GM12878 (cell line): ENCODE measurements at regions not wholly inside any gene's neighbourhood (a gene's known extent, or its start where the extent isn't known, plus 50 kb on each side); places are given as distances from the start of the nearest gene placed in this dataset.

Experiments used
- ATAC-seq: fragments of 200-7000 bp; cut with Tn5 transposase; 3 replicates; pipeline ENCODE4 v1.9.1; 2020; ENCODE audit warnings: mild to moderate bottlenecking, moderate library complexity
- BruUV-seq: library from RNA; stranded (reverse); fragments of 400-500 nt; replicated peaks from 2 replicates; lab custom pipeline; 2021; lab: Mats Ljungman, UMichigan
- CTCF ChIA-PET: fragments of 300-600 bp; sonication (Branson Sonifier 250); formaldehyde crosslinking; extraction: SDS; loops from one replicate; lab custom pipeline; 2021; ENCODE audit warnings: inconsistent platforms; lab: Yijun Ruan, JAX
- POLR2A ChIA-PET: fragments of 350-600 bp; formaldehyde crosslinking; extraction: SDS; loops from one replicate; lab custom pipeline; 2021; ENCODE audit warnings: inconsistent platforms; lab: Charles Lee
- RAD21 ChIA-PET: fragments of 300-600 bp; sonication (Branson Sonifier 250); formaldehyde crosslinking; loops from one replicate; lab custom pipeline; 2023; ENCODE audit warnings: antibody characterized with exemption; ENCODE audit not compliant: unreplicated experiment; lab: Charles Lee
- SMC1A ChIA-PET: fragments of 300-600 bp; sonication (Branson Sonifier 250); formaldehyde crosslinking; loops from one replicate; lab custom pipeline; 2023; ENCODE audit not compliant: unreplicated experiment, uncharacterized antibody; lab: Charles Lee
- DNase-seq: peaks from one replicate; pipeline ENCODE4 v3.0.0-alpha.2; 2011; ENCODE audit warnings: low read depth, low spot score
- FAIRE-seq: peaks from 3 replicates; lab custom pipeline; 2011; peaks lifted over from hg19 to GRCh38; lab: Jason Lieb, UNC
- H2AFZ ChIP-seq: 2 replicates; pipeline ENCODE4 v1.6.0; 2011; ENCODE audit warnings: low read depth, low read length, control low read depth; ENCODE audit not compliant: control insufficient read depth
- H3K27ac ChIP-seq: 2 replicates; pipeline ENCODE4 v1.5.1; 2011; ENCODE audit warnings: control low read depth; ENCODE audit not compliant: control insufficient read depth, insufficient read depth
- H3K27me3 ChIP-seq, 2 experiments: replicated peaks in 1 of 2; 2 replicates each; pipeline versions ENCODE4 v1.6.0 to v1.6.1; 2011; ENCODE audit warnings: low read length in 1 of 2; ENCODE audit not compliant: control insufficient read depth in 2 of 2, insufficient read depth in 2 of 2
- H3K36me3 ChIP-seq, 2 experiments: 2 replicates each; pipeline ENCODE4 v1.5.1; 2011; ENCODE audit warnings: low read length in 1 of 2; ENCODE audit not compliant: control insufficient read depth in 2 of 2, insufficient read depth in 2 of 2
- H3K4me1 ChIP-seq: 2 replicates; pipeline ENCODE4 v1.6.1; 2011; ENCODE audit warnings: mild to moderate bottlenecking, low read length, moderate library complexity, mixed read lengths; ENCODE audit not compliant: control insufficient read depth, insufficient read depth
- H3K4me2 ChIP-seq: 2 replicates; pipeline ENCODE4 v1.6.0; 2011; ENCODE audit warnings: control low read depth; ENCODE audit not compliant: control insufficient read depth, insufficient read depth
- H3K4me3 ChIP-seq: fragments of 200-600 bp; sonication (generic); 2 replicates; pipeline ENCODE4 v1.5.1; 2016
- H3K79me2 ChIP-seq: 2 replicates; pipeline ENCODE4 v1.6.0; 2011; ENCODE audit warnings: low read length; ENCODE audit not compliant: control insufficient read depth, insufficient read depth
- H3K9ac ChIP-seq: 2 replicates; pipeline ENCODE4 v1.8.0; 2011; ENCODE audit warnings: low read length, control low read depth, mixed read lengths; ENCODE audit not compliant: control insufficient read depth, insufficient read depth
- H3K9me3 ChIP-seq: replicated peaks from 3 replicates; pipeline ENCODE4 v1.5.1; 2011; ENCODE audit warnings: mild to moderate bottlenecking, low read length; ENCODE audit not compliant: control insufficient read depth, insufficient read depth
- H4K20me1 ChIP-seq: 2 replicates; pipeline ENCODE4 v1.6.0; 2011; ENCODE audit not compliant: control insufficient read depth, insufficient read depth
- ASH2L ChIP-seq: fragments of 300-600, 200-600 bp; sonication (generic); IDR thresholded peaks from 2 replicates; pipeline ENCODE4 v1.6.1; 2017; ENCODE audit warnings: low read depth, mild to moderate bottlenecking, borderline replicate concordance
- ATF2 ChIP-seq: IDR thresholded peaks from 2 replicates; pipeline ENCODE4 v1.6.1; 2012; ENCODE audit warnings: low read length, inconsistent platforms
- BHLHE40 ChIP-seq, 2 experiments: fragments of 450-650 bp in 1 of 2; IDR thresholded peaks; 2 replicates each; pipeline ENCODE4 v1.6.1; 2011 to 2017; ENCODE audit warnings: low read depth in 2 of 2, borderline replicate concordance in 1 of 2, improper control_type of control experiment in 1 of 2, low read length in 1 of 2, mild to moderate bottlenecking in 1 of 2
- IRF5 ChIP-seq: fragments of 450-650 bp; IDR thresholded peaks from 2 replicates; pipeline ENCODE4 v1.6.1; 2017; ENCODE audit warnings: borderline replicate concordance
- NRF1 ChIP-seq: conservative IDR thresholded peaks from 2 replicates; pipeline ENCODE4 v1.6.1; 2011; ENCODE audit warnings: mild to moderate bottlenecking, low read depth, low read length, improper control_type of control experiment
- POLR2AphosphoS5 ChIP-seq: IDR thresholded peaks from 2 replicates; pipeline ENCODE4 v1.6.1; 2011; ENCODE audit warnings: mild to moderate bottlenecking, low read length, inconsistent platforms
- RCOR1 ChIP-seq: conservative IDR thresholded peaks from 2 replicates; pipeline ENCODE4 v1.6.1; 2012; ENCODE audit warnings: low read depth, low read length, improper control_type of control experiment
- REST ChIP-seq: IDR thresholded peaks from 2 replicates; pipeline ENCODE4 v1.6.1; 2012; ENCODE audit warnings: mild to moderate bottlenecking, low read depth, low read length
- SMARCA5 ChIP-seq: fragments of 450-650 bp; IDR thresholded peaks from 2 replicates; pipeline ENCODE4 v1.6.1; 2017; ENCODE audit warnings: mild to moderate bottlenecking
- SREBF2 ChIP-seq: IDR thresholded peaks from 2 replicates; pipeline ENCODE4 v1.6.1; 2012; ENCODE audit warnings: mild to moderate bottlenecking, low read length
- TBL1XR1 ChIP-seq: IDR thresholded peaks from 2 replicates; pipeline ENCODE4 v1.6.1; 2012; ENCODE audit warnings: low read depth, low read length, improper control_type of control experiment
- ZNF274 ChIP-seq: IDR thresholded peaks from one replicate; pipeline ENCODE4 v1.8.0; 2011; ENCODE audit not compliant: insufficient read length, insufficient read depth
- WGBS: methylation state at CpG from one replicate; pipeline ENCODE4 v1.1.6; 2016; ENCODE audit warnings: low lambda C conversion rate; ENCODE audit not compliant: insufficient replicate concordance, insufficient coverage; ENCODE audit errors: missing lambda C conversion rate; 5-methylcytosine and 5-hydroxymethylcytosine counted together
- in situ Hi-C: fragments of 300-500 bp; cut with MboI; formaldehyde crosslinking; loops from 9 replicates; pipeline ENCODE4 v1.14.3; 2018; ENCODE audit warnings: mixed read lengths
- intact Hi-C: fragments of 100-400 bp; cut with micrococcal nuclease; formaldehyde crosslinking; loops from one replicate; pipeline ENCODE4 v1.14.2; 2022; ENCODE audit not compliant: unreplicated experiment

GRCh38 chr7:12085516-12085915 lies 125.6 kb upstream of the TMEM106B start:
- DNase-seq: no peak
- Histone ChIP-seq H2AFZ (no peak overlapping the region), H3K9me3 (no peaks in the 10 kb centered on the region)
- RAD21 ChIA-PET: interaction anchor here (0.7 kb wide), 1 partner anchor 378 kb away, joined by 4 read pairs; no protein-coding TSS in a partner anchor
- no peak for TF ChIP-seq POLR2AphosphoS5
- no peak for TF ChIP-seq ASH2L
- TF ChIP-seq ATF2: no peak
- TF ChIP-seq REST: no peak
- no peak for TF ChIP-seq BHLHE40 (IDR thresholded peaks at IDR 0.05; ENCODE audit: borderline replicate concordance in 1 of 2, low read depth in 2 of 2, low read length in 1 of 2)
- no peak for TF ChIP-seq SMARCA5
- TF ChIP-seq ZNF274: no peak
- TF ChIP-seq TBL1XR1: no peak
- TF ChIP-seq SREBF2: no peak
- TF ChIP-seq RCOR1: no peak
- TF ChIP-seq NRF1: no peak
- no peak for TF ChIP-seq IRF5
- TF ChIP-seq, all 136 proteins: peak for 0
- H3K27me3 ChIP-seq: no peaks in the 10 kb centered on the region
- POLR2A ChIA-PET: no interaction called here
- no peaks in the 10 kb centered on the region for H3K79me2 ChIP-seq
- no peak for ATAC-seq
- CTCF ChIA-PET: interaction anchor here (1.5 kb wide), 1 partner anchor 9 kb away, joined by 3 read pairs; no protein-coding TSS in a partner anchor
- 0% methylated on average over 1 of the region's 1 CpG for WGBS
- intact Hi-C loops: no loop called here
- no peak overlapping the region for H3K9ac ChIP-seq
- no peaks in the 10 kb centered on the region for H4K20me1 ChIP-seq
- no TSS peak for BruUV-seq
- SMC1A ChIA-PET: no interaction called here
- H3K4me2 ChIP-seq: no peak overlapping the region
- no peak for FAIRE-seq
- H3K4me3 ChIP-seq: no peak overlapping the region
- in situ Hi-C loops: no loop called here
- H3K36me3 ChIP-seq: no peaks in the 10 kb centered on the region
- H3K4me1 ChIP-seq: no peaks in the 10 kb centered on the region
- no peak overlapping the region for H3K27ac ChIP-seq
